SK-N-SH treated with all-trans-retinoic acid at 6 μM for 48 hours (cell line): ENCODE measurements at regions not wholly inside any gene's neighbourhood (a gene's known extent, or its start where the extent isn't known, plus 50 kb on each side); places are given as distances from the start of the nearest gene placed in this dataset.
A peak's percentile ranks its signal among the peaks of the same experiment; 100 is the strongest.

ENCODE experiments used
- ATAC-seq: fragments of 200-7000 bp; cut with Tn5 transposase; 3 replicates; pipeline ENCODE4 v1.9.1; 2020; ENCODE audit warnings: mild to moderate bottlenecking, moderate library complexity
- ARNTL ChIP-seq: fragments of 450-650 bp; formaldehyde crosslinking; IDR thresholded peaks from 2 replicates; pipeline ENCODE4 v1.5.0; 2020; ENCODE audit warnings: low read depth, mild to moderate bottlenecking, moderate library complexity, borderline replicate concordance
- BACH2 ChIP-seq: fragments of 250-450 bp; sonication (Bioruptor Pico); IDR thresholded peaks from 2 replicates; pipeline ENCODE4 v1.9.0; 2021; ENCODE audit warnings: mild to moderate bottlenecking, borderline replicate concordance
- CSDC2 ChIP-seq: fragments of 250-450 bp; sonication (Bioruptor Pico); IDR thresholded peaks from 2 replicates; pipeline ENCODE4 v1.5.0; 2020; ENCODE audit warnings: mild to moderate bottlenecking, moderate library complexity
- ESRRG ChIP-seq: fragments of 250-450 bp; sonication (Bioruptor Pico); IDR thresholded peaks from 2 replicates; pipeline ENCODE4 v1.6.1; 2021; ENCODE audit warnings: mild to moderate bottlenecking
- GLIS3 ChIP-seq: fragments of 250-450 bp; sonication (Bioruptor Pico); IDR thresholded peaks from 2 replicates; pipeline ENCODE4 v1.5.0; 2020; ENCODE audit warnings: mild to moderate bottlenecking, moderate library complexity
- ISL1 ChIP-seq: fragments of 250-450 bp; sonication (Bioruptor Pico); IDR thresholded peaks from 2 replicates; pipeline ENCODE4 v2.1.2; 2022; ENCODE audit warnings: mild to moderate bottlenecking, moderate library complexity
- OSR1 ChIP-seq: fragments of 250-450 bp; sonication (Bioruptor Pico); IDR thresholded peaks from 2 replicates; pipeline ENCODE4 v1.8.0; 2022; ENCODE audit warnings: moderate library complexity, mild to moderate bottlenecking, inconsistent platforms
- PPARA ChIP-seq: fragments of 250-450 bp; sonication (Bioruptor Pico); IDR thresholded peaks from 2 replicates; pipeline ENCODE4 v1.5.0; 2020; ENCODE audit warnings: mild to moderate bottlenecking, borderline replicate concordance
- RARB ChIP-seq: fragments of 250-450 bp; sonication (Bioruptor Pico); IDR thresholded peaks from 2 replicates; pipeline ENCODE4 v1.8.0; 2021; ENCODE audit warnings: mild to moderate bottlenecking, moderate library complexity
- SNAI2 ChIP-seq: fragments of 250-450 bp; sonication (Bioruptor Pico); IDR thresholded peaks from 2 replicates; pipeline ENCODE4 v1.5.0; 2020; ENCODE audit warnings: mild to moderate bottlenecking, moderate library complexity
- TCF4 ChIP-seq: fragments of 250-450 bp; sonication (Bioruptor Pico); IDR thresholded peaks from 2 replicates; pipeline ENCODE4 v1.8.0; 2021; ENCODE audit warnings: mild to moderate bottlenecking, moderate library complexity, borderline replicate concordance
- TOX ChIP-seq: fragments of 250-450 bp; sonication (Bioruptor Pico); IDR thresholded peaks from 2 replicates; pipeline ENCODE4 v1.8.0; 2021; ENCODE audit warnings: mild to moderate bottlenecking, moderate library complexity, borderline replicate concordance
- ZC3H10 ChIP-seq: fragments of 250-450 bp; sonication (Bioruptor Pico); IDR thresholded peaks from 2 replicates; pipeline ENCODE4 v1.5.1; 2021; ENCODE audit warnings: mild to moderate bottlenecking, moderate library complexity
- ZFP3 ChIP-seq: fragments of 250-450 bp; sonication (Bioruptor Pico); IDR thresholded peaks from 2 replicates; pipeline ENCODE4 v1.5.0; 2020; ENCODE audit warnings: mild to moderate bottlenecking, moderate library complexity
- ZFP30 ChIP-seq: fragments of 450-650 bp; formaldehyde crosslinking; IDR thresholded peaks from 2 replicates; pipeline ENCODE4 v1.5.0; 2022; ENCODE audit warnings: mild to moderate bottlenecking, moderate library complexity
- ZNF565 ChIP-seq: fragments of 450-650 bp; formaldehyde crosslinking; conservative IDR thresholded peaks from 2 replicates; pipeline ENCODE4 v1.5.0; 2020; ENCODE audit warnings: low read depth, mild to moderate bottlenecking, moderate library complexity
- ZNF70 ChIP-seq: fragments of 450-650 bp; formaldehyde crosslinking; IDR thresholded peaks from 2 replicates; pipeline ENCODE4 v1.5.0; 2020; ENCODE audit warnings: mild to moderate bottlenecking, moderate library complexity
- ZNF8 ChIP-seq: fragments of 450-650 bp; formaldehyde crosslinking; IDR thresholded peaks from 2 replicates; pipeline ENCODE4 v1.5.0; 2020; ENCODE audit warnings: mild to moderate bottlenecking, moderate library complexity
- TF ChIP-seq, protein P1 (sequence below): fragments of 250-450 bp; sonication (Bioruptor Pico); IDR thresholded peaks from 2 replicates; pipeline ENCODE4 v1.5.0; 2020; ENCODE audit warnings: mild to moderate bottlenecking, moderate library complexity
- TF ChIP-seq, protein P2 (sequence below): fragments of 250-450 bp; sonication (Bioruptor Pico); IDR thresholded peaks from 2 replicates; pipeline ENCODE4 v1.5.1; 2021; ENCODE audit warnings: mild to moderate bottlenecking, moderate library complexity
- TF ChIP-seq, protein P3 (sequence below): fragments of 250-450 bp; sonication (Bioruptor Pico); IDR thresholded peaks from 2 replicates; pipeline ENCODE4 v1.8.0; 2021; ENCODE audit warnings: low read depth, mild to moderate bottlenecking, moderate library complexity, borderline replicate concordance
- TF ChIP-seq, protein P4 (sequence below): fragments of 250-450 bp; sonication (Bioruptor Pico); IDR thresholded peaks from 2 replicates; pipeline ENCODE4 v1.8.0; 2020; ENCODE audit warnings: mild to moderate bottlenecking, moderate library complexity, borderline replicate concordance
- TF ChIP-seq, protein P5 (sequence below): fragments of 250-450 bp; sonication (Bioruptor Pico); IDR thresholded peaks from 2 replicates; pipeline ENCODE4 v1.5.1; 2020; ENCODE audit warnings: low read depth, mild to moderate bottlenecking, moderate library complexity

DNA sequence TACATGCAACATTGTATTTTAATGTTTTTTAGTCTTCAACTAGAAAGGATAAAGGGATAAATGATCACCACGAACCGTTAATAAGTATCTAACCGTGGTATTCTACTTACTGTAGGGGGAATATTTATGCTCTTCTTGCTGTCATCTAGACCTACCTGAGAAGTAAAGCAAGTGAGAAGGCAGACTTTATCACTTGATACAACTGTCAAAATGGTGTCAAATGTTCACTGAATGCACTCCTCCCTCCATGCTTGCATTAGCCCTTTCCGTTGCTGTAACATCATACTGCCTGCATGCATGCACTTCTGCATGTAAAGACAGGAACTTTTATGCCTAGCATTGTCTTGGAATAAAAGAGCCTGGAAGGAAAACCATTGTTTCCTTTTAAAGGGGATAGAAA is 298.6 kb upstream of the PMFBP1 start:
- no peak for ATAC-seq
- TF ChIP-seq OSR1 (CRISPR knock-in tag) (no peak), BACH2 (CRISPR knock-in tag) (no peak), RARB (no peak), CSDC2 (no peak), ZNF70 (CRISPR knock-in tag) (no peak), ESRRG (CRISPR knock-in tag) (no peak), ZFP30 (no peak), TCF4 (CRISPR knock-in tag) (no peak), ZC3H10 (CRISPR knock-in tag) (no peak), GLIS3 (CRISPR knock-in tag) (no peak), ZNF565 (no peak), SNAI2 (no peak)
- TF ChIP-seq, protein P1, sequence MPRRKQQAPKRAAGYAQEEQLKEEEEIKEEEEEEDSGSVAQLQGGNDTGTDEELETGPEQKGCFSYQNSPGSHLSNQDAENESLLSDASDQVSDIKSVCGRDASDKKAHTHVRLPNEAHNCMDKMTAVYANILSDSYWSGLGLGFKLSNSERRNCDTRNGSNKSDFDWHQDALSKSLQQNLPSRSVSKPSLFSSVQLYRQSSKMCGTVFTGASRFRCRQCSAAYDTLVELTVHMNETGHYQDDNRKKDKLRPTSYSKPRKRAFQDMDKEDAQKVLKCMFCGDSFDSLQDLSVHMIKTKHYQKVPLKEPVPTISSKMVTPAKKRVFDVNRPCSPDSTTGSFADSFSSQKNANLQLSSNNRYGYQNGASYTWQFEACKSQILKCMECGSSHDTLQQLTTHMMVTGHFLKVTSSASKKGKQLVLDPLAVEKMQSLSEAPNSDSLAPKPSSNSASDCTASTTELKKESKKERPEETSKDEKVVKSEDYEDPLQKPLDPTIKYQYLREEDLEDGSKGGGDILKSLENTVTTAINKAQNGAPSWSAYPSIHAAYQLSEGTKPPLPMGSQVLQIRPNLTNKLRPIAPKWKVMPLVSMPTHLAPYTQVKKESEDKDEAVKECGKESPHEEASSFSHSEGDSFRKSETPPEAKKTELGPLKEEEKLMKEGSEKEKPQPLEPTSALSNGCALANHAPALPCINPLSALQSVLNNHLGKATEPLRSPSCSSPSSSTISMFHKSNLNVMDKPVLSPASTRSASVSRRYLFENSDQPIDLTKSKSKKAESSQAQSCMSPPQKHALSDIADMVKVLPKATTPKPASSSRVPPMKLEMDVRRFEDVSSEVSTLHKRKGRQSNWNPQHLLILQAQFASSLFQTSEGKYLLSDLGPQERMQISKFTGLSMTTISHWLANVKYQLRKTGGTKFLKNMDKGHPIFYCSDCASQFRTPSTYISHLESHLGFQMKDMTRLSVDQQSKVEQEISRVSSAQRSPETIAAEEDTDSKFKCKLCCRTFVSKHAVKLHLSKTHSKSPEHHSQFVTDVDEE (CRISPR knock-in tag), result no peak
- TF ChIP-seq, protein P2, sequence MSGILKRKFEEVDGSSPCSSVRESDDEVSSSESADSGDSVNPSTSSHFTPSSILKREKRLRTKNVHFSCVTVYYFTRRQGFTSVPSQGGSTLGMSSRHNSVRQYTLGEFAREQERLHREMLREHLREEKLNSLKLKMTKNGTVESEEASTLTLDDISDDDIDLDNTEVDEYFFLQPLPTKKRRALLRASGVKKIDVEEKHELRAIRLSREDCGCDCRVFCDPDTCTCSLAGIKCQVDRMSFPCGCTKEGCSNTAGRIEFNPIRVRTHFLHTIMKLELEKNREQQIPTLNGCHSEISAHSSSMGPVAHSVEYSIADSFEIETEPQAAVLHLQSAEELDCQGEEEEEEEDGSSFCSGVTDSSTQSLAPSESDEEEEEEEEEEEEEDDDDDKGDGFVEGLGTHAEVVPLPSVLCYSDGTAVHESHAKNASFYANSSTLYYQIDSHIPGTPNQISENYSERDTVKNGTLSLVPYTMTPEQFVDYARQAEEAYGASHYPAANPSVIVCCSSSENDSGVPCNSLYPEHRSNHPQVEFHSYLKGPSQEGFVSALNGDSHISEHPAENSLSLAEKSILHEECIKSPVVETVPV (CRISPR knock-in tag), result no peak
- TF ChIP-seq, protein P3, sequence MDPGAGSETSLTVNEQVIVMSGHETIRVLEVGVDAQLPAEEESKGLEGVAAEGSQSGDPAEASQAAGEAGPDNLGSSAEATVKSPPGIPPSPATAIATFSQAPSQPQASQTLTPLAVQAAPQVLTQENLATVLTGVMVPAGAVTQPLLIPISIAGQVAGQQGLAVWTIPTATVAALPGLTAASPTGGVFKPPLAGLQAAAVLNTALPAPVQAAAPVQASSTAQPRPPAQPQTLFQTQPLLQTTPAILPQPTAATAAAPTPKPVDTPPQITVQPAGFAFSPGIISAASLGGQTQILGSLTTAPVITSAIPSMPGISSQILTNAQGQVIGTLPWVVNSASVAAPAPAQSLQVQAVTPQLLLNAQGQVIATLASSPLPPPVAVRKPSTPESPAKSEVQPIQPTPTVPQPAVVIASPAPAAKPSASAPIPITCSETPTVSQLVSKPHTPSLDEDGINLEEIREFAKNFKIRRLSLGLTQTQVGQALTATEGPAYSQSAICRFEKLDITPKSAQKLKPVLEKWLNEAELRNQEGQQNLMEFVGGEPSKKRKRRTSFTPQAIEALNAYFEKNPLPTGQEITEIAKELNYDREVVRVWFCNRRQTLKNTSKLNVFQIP (CRISPR knock-in tag), result no peak
- TF ChIP-seq, protein P4, sequence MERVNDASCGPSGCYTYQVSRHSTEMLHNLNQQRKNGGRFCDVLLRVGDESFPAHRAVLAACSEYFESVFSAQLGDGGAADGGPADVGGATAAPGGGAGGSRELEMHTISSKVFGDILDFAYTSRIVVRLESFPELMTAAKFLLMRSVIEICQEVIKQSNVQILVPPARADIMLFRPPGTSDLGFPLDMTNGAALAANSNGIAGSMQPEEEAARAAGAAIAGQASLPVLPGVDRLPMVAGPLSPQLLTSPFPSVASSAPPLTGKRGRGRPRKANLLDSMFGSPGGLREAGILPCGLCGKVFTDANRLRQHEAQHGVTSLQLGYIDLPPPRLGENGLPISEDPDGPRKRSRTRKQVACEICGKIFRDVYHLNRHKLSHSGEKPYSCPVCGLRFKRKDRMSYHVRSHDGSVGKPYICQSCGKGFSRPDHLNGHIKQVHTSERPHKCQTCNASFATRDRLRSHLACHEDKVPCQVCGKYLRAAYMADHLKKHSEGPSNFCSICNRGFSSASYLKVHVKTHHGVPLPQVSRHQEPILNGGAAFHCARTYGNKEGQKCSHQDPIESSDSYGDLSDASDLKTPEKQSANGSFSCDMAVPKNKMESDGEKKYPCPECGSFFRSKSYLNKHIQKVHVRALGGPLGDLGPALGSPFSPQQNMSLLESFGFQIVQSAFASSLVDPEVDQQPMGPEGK, result no peak
- TF ChIP-seq, all 23 proteins: peak for 0

DNA sequence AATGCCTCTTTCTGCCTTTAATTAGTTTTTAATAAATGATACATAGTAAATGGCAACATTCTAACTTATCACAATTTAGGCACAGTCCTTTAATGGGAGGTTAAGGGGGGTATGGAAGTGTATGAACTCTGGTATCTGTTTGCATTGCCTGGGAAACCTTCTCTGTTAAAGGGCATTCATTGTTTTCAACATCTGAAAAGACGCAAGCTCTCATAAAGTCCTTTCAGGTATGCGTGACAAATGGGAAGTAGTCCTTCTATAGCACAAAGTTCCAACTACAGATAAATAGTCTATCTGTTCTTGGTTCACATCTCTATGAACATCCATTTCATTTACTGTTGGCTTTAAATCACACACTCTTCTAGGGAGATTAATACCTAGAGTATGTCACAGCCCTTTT is 298.0 kb upstream of the PMFBP1 start:
- TF ChIP-seq ZFP30 (no peak), ZC3H10 (CRISPR knock-in tag) (no peak), RARB (no peak), OSR1 (CRISPR knock-in tag) (no peak), BACH2 (CRISPR knock-in tag) (no peak), PPARA (CRISPR knock-in tag) (no peak)
- TF ChIP-seq, all 23 proteins: peak for 0
- ATAC-seq, result no peak

DNA sequence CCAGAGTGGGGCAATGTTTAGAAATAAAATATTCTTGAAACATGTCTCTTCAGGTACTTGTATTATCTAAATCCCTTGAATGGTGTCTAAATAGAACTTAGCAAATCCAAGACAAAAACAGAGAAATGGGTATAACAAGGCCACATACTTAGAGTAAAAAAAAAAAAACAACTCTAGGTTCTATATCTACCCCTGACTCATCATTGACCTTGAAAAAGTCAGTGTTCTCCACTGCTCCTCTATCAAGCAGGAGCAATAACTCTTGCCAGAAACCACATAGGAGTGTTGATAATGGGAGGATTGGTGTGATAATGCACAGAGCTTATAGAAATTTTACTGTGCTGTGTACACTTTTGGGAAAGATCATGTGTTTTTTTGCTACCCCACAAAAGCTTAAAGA is 296.6 kb upstream of the PMFBP1 start:
- peak; percentile 33; the same call in 1 of the 3 replicates for ATAC-seq

More for the DNA sequence above, 296.6 kb upstream of the PMFBP1 start:
- TF ChIP-seq ZFP30, result no peak
- TF ChIP-seq RARB, result no peak
- TF ChIP-seq GLIS3 (CRISPR knock-in tag), result no peak
- TF ChIP-seq, protein P5, sequence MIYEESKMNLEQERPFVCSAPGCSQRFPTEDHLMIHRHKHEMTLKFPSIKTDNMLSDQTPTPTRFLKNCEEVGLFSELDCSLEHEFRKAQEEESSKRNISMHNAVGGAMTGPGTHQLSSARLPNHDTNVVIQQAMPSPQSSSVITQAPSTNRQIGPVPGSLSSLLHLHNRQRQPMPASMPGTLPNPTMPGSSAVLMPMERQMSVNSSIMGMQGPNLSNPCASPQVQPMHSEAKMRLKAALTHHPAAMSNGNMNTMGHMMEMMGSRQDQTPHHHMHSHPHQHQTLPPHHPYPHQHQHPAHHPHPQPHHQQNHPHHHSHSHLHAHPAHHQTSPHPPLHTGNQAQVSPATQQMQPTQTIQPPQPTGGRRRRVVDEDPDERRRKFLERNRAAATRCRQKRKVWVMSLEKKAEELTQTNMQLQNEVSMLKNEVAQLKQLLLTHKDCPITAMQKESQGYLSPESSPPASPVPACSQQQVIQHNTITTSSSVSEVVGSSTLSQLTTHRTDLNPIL (CRISPR knock-in tag), result no peak
- TF ChIP-seq ESRRG (CRISPR knock-in tag), result no peak
- no peak for TF ChIP-seq TOX
- TF ChIP-seq TCF4 (CRISPR knock-in tag), result no peak
- no peak for TF ChIP-seq ZNF70 (CRISPR knock-in tag)
- TF ChIP-seq ZFP3 (CRISPR knock-in tag), result no peak
- TF ChIP-seq, protein P3 (CRISPR knock-in tag), result no peak
- TF ChIP-seq SNAI2, result no peak
- TF ChIP-seq OSR1 (CRISPR knock-in tag), result no peak
- TF ChIP-seq ZNF565, result no peak
- TF ChIP-seq ZNF8 (CRISPR knock-in tag), result no peak
- TF ChIP-seq CSDC2, result no peak
- no peak for TF ChIP-seq ZC3H10 (CRISPR knock-in tag)
- no peak for TF ChIP-seq ARNTL (CRISPR knock-in tag)
- no peak for TF ChIP-seq ISL1 (CRISPR knock-in tag)
